SW 1271 (cell line): ENCODE measurements at regions not wholly inside any gene's neighbourhood (a gene's known extent, or its start where the extent isn't known, plus 50 kb on each side); places are given as distances from the start of the nearest gene placed in this dataset.
A peak's percentile ranks its signal among the peaks of the same experiment; 100 is the strongest.

ENCODE experiments used
- DNase-seq, 2 experiments: peaks; one replicate each; lab custom pipeline; 2025; lab: John Stamatoyannopoulos, UW

GRCh38 chr22:26894362-26894761 lies 237.0 kb downstream of the MIAT start:
- DNase-seq: no peak

DNA sequence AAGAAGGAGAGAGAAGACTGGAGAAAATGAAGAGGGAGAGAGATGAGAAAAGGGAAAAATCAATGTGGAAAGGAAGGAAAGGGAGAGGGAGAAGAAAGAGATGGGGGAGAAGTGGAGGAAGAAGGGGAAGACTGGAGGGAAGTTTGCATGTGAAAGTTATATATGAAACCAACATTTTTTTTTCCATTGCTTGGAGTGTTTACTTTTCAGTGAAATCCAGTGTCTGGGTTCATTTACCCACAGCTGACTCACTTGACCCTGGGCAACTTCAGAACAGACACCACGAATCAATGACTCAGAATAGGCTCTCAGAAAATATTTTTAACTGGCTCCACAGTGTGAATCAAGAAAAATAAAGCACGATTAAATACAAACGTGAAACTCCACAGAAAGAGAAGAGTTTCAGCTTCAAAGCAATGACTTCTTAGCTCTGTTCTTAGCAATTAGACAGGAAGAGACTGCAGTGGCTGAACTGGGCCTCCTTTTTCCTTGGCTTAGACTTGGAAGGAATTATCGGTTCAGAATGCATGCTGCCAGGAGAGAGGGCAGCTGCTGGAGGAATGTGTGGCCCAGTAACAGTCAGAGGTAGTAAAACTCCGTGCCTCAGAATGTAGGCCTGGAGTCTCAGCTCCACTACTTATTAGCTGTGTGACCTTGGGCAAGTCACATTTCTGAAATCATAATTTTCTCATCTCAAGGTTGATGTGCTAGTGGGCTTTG lies 237.5 kb downstream of the MIAT start:
- DNase-seq: peak in 1 of 2 experiments; percentile 48

DNA sequence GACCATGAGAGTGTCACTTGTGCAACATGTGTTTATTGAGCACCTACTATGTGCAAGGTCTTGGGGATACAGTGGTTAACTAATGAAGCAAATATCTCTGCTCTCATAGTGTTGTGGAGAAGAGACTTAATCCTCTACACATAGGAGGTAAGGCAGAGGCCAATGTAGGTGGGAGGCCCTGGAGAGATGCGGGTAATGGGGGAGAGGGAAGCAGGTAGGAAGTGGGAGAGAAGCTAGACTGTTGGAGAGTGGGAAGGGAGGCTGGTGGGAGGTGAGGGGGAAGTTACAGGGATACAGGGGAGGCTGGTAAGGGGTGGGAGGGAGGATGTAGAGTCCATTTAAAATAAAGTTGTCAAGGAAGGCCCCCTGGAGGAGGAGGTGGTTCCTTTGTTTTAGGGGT lies 240.0 kb downstream of the MIAT start:
- DNase-seq: no peak

DNA sequence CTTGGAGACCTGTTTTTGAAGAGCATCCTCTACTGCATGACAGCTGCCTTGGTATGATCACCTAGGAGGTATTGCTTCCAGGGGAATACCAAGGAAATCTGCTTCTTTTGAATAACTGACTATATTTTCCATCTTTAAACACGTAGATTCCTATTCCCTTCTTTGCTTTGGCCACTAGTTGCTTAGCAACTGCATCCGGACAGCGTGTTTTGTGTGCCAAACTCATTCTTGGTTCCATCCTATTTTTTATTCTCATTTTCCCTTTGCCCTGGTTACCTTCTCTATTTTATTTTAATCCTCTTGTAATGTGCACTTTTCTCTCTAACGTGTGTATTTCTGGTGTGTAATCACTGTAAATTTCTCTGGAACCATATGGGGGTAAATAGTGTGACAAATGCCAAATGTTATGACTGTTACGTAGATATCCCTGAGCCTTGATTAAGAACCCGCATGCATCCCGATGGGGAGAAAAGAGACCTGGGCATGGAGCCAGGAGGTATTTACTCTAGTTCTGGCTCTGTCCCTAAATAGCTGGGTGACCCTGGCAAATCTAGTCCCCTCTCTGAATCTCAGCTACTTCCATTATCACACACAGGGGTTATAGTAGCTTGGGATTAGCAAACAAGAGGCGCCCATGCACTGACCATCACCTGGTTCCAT lies 241.7 kb downstream of the MIAT start:
- no peak for DNase-seq

DNA sequence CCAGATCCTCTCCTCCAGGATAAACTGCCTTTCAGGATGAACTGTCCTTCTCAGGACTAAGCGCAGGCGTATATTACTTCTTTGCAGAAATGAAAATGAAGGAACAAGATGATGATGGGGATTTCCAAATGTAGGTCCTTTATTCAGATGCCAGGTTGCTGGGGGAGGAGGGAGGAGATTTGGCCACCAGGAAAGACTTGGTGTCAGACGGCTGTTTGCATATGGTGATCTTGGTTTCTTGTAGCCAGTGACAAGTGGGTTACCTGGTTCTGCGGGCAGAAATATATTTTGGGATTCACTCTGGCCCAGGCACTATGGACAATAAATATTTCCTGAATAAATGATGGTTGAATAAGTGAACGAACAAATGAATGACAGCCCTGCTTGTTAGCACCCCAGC lies 243.4 kb downstream of the MIAT start:
- no peak for DNase-seq

DNA sequence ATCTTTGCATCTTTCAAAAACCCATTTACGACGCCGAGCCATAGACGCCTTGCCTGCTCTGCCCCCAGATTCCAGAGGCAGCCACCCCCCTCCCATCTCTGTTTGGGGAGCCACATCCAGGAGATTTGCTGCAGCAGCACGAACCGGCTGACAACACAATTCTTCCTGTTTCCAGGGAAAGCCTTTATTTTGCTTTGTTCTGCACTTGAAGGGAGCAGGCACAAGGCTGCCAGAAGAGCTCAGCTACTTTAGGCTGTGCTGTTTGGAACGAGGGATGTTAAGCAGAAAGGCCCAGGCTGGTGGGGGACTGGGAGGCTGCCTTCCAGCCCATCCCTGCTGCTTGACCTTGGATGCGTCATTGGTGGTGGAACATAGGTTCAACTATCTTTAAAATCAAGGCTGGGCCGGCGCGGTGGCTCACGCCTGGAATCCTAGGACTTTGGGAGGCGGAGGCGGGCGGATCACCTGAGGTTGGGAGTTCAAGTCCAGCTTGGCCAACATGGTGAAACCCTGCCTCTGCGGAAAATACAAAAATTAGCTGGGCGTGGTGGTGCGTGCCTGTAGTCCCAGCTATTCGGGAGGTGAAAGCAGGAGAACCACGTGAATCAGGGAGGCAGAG lies 243.9 kb downstream of the MIAT start:
- no peak for DNase-seq

GRCh38 chr22:26902401-26903029 lies 245.1 kb downstream of the MIAT start:
- DNase-seq: no peak

GRCh38 chr22:26903030-26903856 lies 245.9 kb downstream of the MIAT start:
- DNase-seq: no peak

DNA sequence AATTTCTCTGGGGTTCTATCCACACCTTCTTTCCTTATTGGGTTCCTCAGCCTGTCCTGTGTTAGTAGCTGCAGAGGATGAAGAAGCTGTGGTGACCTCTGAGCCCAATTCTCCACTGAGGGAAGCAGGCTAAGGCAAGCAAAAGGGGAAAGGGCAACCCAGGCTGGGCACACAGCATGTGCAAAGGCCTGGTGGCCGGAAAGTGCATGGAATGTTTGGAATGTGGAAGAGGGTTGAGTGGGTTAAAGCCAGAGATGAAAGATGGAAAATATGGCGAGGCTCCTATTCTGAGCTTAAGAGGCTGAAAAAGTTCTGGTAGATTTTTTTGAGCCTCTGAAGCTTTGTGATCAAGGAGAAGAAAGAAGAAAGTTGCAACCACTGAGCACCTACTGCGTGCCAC lies 247.1 kb downstream of the MIAT start:
- no peak for DNase-seq

DNA sequence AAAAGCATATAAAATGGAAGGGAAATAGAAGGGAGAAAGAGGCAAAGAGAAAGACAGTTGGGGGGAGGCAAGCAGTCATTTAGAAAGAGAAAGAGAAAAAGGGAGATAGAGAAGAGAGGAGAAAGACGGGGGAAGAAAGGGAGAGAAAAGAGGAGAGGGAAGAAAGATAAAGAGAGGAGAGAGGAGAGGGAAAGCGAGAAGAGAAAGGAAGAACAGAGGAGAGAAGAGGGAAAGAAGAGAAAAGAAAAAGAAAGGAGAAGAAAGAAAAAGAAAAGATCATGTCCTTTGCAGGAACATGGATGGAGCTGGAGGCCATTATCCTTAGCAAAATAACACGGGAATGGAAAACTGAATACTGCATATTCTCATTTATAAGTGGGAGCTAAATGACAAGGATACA lies 247.7 kb downstream of the MIAT start:
- DNase-seq: no peak

GRCh38 chr22:26905640-26906039 lies 248.3 kb downstream of the MIAT start:
- no peak for DNase-seq

DNA sequence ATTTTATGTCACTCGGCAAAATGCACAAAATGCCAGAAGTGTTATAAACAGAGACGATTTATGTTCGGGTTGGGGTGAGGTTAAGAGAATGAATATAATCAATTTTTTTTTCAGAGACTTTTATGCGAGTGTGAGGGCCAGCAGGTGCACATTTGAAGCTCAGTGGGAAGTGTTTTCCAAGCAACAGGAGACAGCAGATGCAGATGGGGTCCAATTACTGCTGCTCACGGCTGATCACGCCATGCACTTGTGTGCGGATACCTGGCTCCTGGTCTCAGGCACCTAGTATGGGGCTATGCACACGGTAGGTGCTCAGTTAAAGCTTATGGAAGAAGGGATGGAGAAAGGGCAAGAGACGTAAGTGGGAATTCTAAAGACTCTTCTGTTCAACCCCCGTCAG lies 249.1 kb downstream of the MIAT start:
- DNase-seq: no peak

DNA sequence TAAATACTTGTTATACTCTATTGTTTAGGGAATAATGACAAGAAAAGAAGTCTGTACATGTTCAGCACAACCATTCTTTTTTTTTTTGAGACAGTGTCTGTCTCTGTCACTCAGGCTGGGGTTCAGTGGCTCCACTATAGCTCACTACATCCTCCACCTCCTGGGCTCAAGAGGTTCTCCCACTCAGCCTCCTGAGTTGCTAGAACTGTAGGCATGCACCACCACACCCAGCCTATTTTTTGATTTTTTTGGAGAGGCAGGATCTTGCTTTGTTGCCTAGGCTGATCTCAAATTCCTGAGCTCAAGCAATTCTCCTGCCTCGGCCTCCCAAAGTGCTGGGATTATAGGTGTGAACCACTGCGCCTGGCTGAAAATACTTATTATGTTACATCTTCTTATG lies 250.0 kb downstream of the MIAT start:
- DNase-seq: no peak

DNA sequence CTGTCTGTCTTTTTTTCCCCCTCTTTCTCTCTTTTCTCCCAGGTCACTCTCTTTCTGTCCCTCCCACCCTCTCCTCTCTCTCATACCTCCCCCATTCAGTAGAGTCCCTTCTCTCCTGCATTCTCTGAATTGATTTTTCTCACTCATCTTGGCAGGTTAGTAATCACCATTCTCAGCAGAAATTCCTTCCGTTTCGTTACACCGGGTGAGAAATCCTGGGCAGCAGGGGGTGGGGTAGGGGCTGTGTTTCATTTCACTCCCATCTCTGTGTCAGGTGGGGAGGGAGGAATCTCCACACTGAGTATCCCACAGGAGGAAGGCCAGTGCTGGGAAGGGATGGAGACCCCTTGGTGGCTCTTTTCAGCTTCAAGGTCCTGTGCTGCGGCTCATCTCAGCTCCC lies 253.5 kb downstream of the MIAT start:
- no peak for DNase-seq

- no peak for DNase-seq
These were observed 255.4 kb downstream of the MIAT start for GRCh38 chr22:26912655-26913345.

- DNase-seq: no peak
These were observed 257.3 kb downstream of the MIAT start for GRCh38 chr22:26914519-26915185.

DNA sequence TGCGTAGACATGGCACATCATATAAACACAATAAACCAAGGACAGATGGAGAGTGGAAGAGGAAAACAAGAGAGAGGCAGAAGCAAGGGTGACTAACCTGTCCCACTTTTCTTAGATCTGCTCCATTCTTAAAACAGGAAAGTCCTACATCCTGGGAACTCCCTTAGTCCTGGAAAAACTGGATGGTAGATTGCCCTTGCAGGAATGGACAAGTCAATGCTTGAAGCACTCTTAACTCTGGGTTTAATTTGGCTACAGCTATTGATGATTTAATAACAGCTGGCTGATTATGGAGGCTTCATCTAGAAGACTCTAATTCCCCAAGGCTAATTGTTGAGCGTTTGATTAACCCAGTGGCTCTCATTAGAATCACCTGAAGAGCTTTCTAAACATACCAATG lies 258.8 kb downstream of the MIAT start:
- DNase-seq: no peak

DNA sequence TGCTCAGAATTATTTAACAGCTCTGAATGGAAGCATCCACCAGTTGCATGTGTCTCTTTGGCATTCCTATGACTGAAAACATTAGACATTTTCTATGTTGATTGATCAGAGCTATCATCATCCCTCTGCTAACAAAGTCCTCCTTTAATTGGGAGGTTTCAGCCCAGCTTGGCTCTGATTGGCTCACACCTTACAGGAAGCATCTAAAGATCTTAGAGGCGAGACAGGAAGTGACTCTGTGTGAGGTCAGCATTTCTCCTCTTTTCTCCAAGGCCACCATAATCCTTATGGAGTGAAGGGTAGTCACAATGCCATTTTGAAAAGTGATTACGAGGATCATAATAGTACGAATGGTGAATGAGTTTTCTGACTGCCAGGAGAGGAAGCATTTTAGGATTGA lies 260.8 kb downstream of the MIAT start:
- DNase-seq: no peak

- no peak for DNase-seq
These were observed 264.3 kb downstream of the MIAT start for GRCh38 chr22:26921726-26922125.

DNA sequence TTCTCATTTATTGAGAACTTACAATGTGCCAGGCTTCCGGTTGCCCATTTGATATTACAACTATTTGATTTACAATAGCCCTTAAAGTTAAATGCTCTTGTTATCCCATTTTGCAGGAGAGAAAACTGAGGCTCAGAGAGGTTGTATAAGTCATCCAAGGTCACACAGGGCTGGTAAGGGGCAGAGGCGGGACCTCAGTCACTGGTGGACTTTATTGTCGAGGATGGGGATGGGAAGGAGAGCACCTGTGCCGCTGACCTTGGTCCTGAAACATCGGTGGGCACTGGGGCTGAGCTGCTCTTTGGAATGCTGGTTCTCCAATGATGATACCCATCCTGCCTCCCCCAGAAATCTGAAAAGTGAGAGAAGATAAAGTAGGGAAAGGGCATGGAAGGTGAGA lies 265.4 kb downstream of the MIAT start:
- no peak for DNase-seq

DNA sequence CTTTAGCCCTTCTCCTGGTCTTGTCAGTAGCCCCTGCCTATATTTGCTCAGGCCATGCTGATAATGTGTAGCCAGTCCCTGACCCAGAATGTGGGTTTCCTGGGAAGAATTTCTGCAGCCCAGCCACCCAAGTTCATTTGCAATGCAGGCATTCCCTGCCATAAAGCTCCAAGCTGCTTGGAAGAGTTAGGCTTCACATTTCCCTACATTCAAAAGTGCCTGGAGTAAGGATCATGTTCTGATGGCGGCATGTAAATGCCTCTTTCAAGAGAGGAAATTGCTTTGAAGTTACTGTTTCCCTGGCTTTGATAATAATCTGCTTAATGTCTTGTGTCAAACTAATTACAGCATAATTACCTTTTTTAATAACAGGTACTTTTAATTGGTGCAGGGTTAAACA lies 266.1 kb downstream of the MIAT start:
- DNase-seq: no peak
